Neuronal stem cell (in vitro differentiated cells): ENCODE measurements at regions not wholly inside any gene's neighbourhood (a gene's known extent, or its start where the extent isn't known, plus 50 kb on each side); places are given as distances from the start of the nearest gene placed in this dataset.

Experiments used
- DNase-seq: peaks from one replicate; pipeline ENCODE4 v3.0.0-alpha.2; 2013; ENCODE audit warnings: low spot score
- H2AFZ ChIP-seq: one replicate; pipeline ENCODE4 v1.6.1; 2013; ENCODE audit warnings: mild to moderate bottlenecking, low read length, inconsistent platforms
- H2AK5ac ChIP-seq: 2 replicates; pipeline ENCODE4 v1.6.1; 2013; ENCODE audit warnings: low read depth, mild to moderate bottlenecking, inconsistent platforms, low read length, moderate library complexity, mixed read lengths
- H2BK120ac ChIP-seq: 2 replicates; pipeline ENCODE4 v1.6.1; 2013; ENCODE audit warnings: low read depth, mild to moderate bottlenecking, inconsistent platforms, low read length, moderate library complexity, mixed read lengths
- H2BK12ac ChIP-seq: one replicate; pipeline ENCODE4 v1.6.1; 2013; ENCODE audit warnings: low read length, inconsistent platforms
- H2BK15ac ChIP-seq: 2 replicates; pipeline ENCODE4 v1.6.1; 2013; ENCODE audit warnings: mild to moderate bottlenecking, low read length, inconsistent platforms, mixed read lengths
- H2BK5ac ChIP-seq: one replicate; pipeline ENCODE4 v1.6.1; 2013; ENCODE audit warnings: inconsistent platforms, mild to moderate bottlenecking, low read length, moderate library complexity
- H3K14ac ChIP-seq: one replicate; pipeline ENCODE4 v1.6.1; 2013; ENCODE audit warnings: low read length, inconsistent platforms
- H3K18ac ChIP-seq: 2 replicates; pipeline ENCODE4 v1.6.1; 2013; ENCODE audit warnings: low read length, inconsistent platforms
- H3K23ac ChIP-seq: 2 replicates; pipeline ENCODE4 v1.6.1; 2013; ENCODE audit warnings: low read depth, mild to moderate bottlenecking, mixed read lengths, low read length, inconsistent platforms; ENCODE audit not compliant: poor library complexity
- H3K27ac ChIP-seq: replicated peaks from 3 replicates; pipeline ENCODE4 v1.5.1; 2013; ENCODE audit warnings: low read length, inconsistent platforms
- H3K27me3 ChIP-seq, 3 experiments: 2 replicates each; pipeline ENCODE4 v1.6.1; 2013; ENCODE audit warnings: low read length in 3 of 3, mild to moderate bottlenecking in 2 of 3, inconsistent platforms in 1 of 3, low read depth in 1 of 3, mixed read lengths in 1 of 3, moderate library complexity in 1 of 3; ENCODE audit not compliant: control insufficient read depth in 3 of 3, insufficient read depth in 3 of 3
- H3K36me3 ChIP-seq, 2 donors: replicated peaks in 1 of 2; 2 replicates each; pipeline ENCODE4 v1.6.1; 2013; ENCODE audit warnings: low read length in 2 of 2; ENCODE audit not compliant: control insufficient read depth in 2 of 2, insufficient read depth in 2 of 2
- H3K4ac ChIP-seq: 2 replicates; pipeline ENCODE4 v1.6.1; 2013; ENCODE audit warnings: inconsistent platforms, mild to moderate bottlenecking, low read length, moderate library complexity
- H3K4me1 ChIP-seq, 2 donors: 1 replicate in 1 of 2; 2 replicates in 1 of 2; pipeline ENCODE4 v1.6.1; 2013; ENCODE audit warnings: low read length in 2 of 2, low read depth in 1 of 2; ENCODE audit not compliant: control insufficient read depth in 2 of 2, insufficient read depth in 1 of 2
- H3K4me2 ChIP-seq: one replicate; pipeline ENCODE4 v1.6.1; 2013; ENCODE audit warnings: mild to moderate bottlenecking, low read length, inconsistent platforms; ENCODE audit not compliant: insufficient read depth, poor library complexity, severe bottlenecking
- H3K4me3 ChIP-seq, 2 donors: 2 replicates each; pipeline ENCODE4 v1.5.1; 2013; ENCODE audit warnings: low read length in 2 of 2, mild to moderate bottlenecking in 2 of 2, inconsistent platforms in 1 of 2, moderate library complexity in 1 of 2
- H3K79me1 ChIP-seq: one replicate; pipeline ENCODE4 v1.6.1; 2013; ENCODE audit warnings: low read depth, mild to moderate bottlenecking, inconsistent platforms, low read length, moderate library complexity
- H3K9ac ChIP-seq: one replicate; pipeline ENCODE4 v1.6.1; 2013; ENCODE audit warnings: mild to moderate bottlenecking, low read depth, low read length, inconsistent platforms; ENCODE audit not compliant: poor library complexity
- H3K9me3 ChIP-seq, 2 donors: replicated peaks in 1 of 2; 2 replicates each; pipeline versions ENCODE3 to v1.6.1; 2013; ENCODE audit warnings: low read length in 2 of 2, mild to moderate bottlenecking in 2 of 2, inconsistent platforms in 1 of 2, low read depth in 1 of 2, mixed read lengths in 1 of 2, moderate library complexity in 1 of 2; ENCODE audit not compliant: control insufficient read depth in 2 of 2, insufficient read depth in 1 of 2
- H4K8ac ChIP-seq: one replicate; pipeline ENCODE4 v1.6.1; 2013; ENCODE audit warnings: low read depth, mild to moderate bottlenecking, inconsistent platforms, low read length, moderate library complexity
- H4K91ac ChIP-seq: one replicate; pipeline ENCODE4 v1.6.1; 2013; ENCODE audit warnings: low read length, low read depth, mild to moderate bottlenecking, inconsistent platforms; ENCODE audit not compliant: poor library complexity
- WGBS, 2 donors: extraction: QIAGEN DNeasy Blood & Tissue Kit; methylation state at CpG; one replicate each; pipeline ENCODE4 v1.1.7; 2013; ENCODE audit warnings: missing lambda C conversion rate in 2 of 2, mixed read lengths in 1 of 2; ENCODE audit not compliant: insufficient read length in 2 of 2, insufficient replicate concordance in 1 of 2; ENCODE audit errors: extremely low coverage in 2 of 2; 5-methylcytosine and 5-hydroxymethylcytosine counted together

GRCh38 chr15:69515508-69515907 is 62.9 kb downstream of the RPLP1 start:
- Histone ChIP-seq H3K27ac (no peak overlapping the region), H2BK15ac (no peak overlapping the region), H3K4me2 (no peak overlapping the region), H4K91ac (no peak overlapping the region), H3K18ac (no peak overlapping the region), H2AFZ (no peak overlapping the region), H2BK5ac (no peak overlapping the region), H3K36me3 (no peaks in the 10 kb centered on the region), H2BK120ac (no peak overlapping the region), H3K23ac (no peak overlapping the region), H4K8ac (no peak overlapping the region), H2AK5ac (no peak overlapping the region), H3K14ac (no peak overlapping the region), H3K4ac (no peak overlapping the region), H3K4me1 (peaks cover 0 to 3% of the 10 kb centered on the region in 2 donors), H3K4me3 (no peak overlapping the region), H3K9me3 (no peaks in the 10 kb centered on the region), H3K27me3 (no peaks in the 10 kb centered on the region), H3K9ac (no peak overlapping the region), H3K79me1 (no peaks in the 10 kb centered on the region), H2BK12ac (no peak overlapping the region)
- WGBS, 2 donors: no CpG with 5 or more reads among the region's 4 CpGs
- DNase-seq: no peak

GRCh38 chr15:69515926-69516325 is 63.3 kb downstream of the RPLP1 start:
- Histone ChIP-seq H3K36me3 (no peaks in the 10 kb centered on the region), H3K23ac (no peak overlapping the region), H3K27me3 (no peaks in the 10 kb centered on the region), H2BK120ac (no peak overlapping the region), H3K18ac (no peak overlapping the region), H3K4ac (no peak overlapping the region), H3K79me1 (no peaks in the 10 kb centered on the region), H4K91ac (no peak overlapping the region), H3K9me3 (no peaks in the 10 kb centered on the region), H2BK15ac (no peak overlapping the region), H2BK12ac (no peak overlapping the region), H2BK5ac (no peak overlapping the region), H3K4me1 (peaks cover 0 to 3% of the 10 kb centered on the region in 2 donors), H4K8ac (no peak overlapping the region), H2AFZ (no peak overlapping the region), H3K14ac (no peak overlapping the region), H3K4me3 (no peak overlapping the region), H2AK5ac (no peak overlapping the region), H3K9ac (no peak overlapping the region), H3K27ac (no peak overlapping the region), H3K4me2 (no peak overlapping the region)
- no peak for DNase-seq
- no CpG with 5 or more reads among the region's 3 CpGs for WGBS, 2 donors

GRCh38 chr15:69517052-69517451 is 64.4 kb downstream of the RPLP1 start:
- no peak overlapping the region for H3K4me3 ChIP-seq
- H4K8ac ChIP-seq: no peak overlapping the region
- H3K4me1 ChIP-seq: peaks cover 0 to 3% of the 10 kb centered on the region in 2 donors
- no peak overlapping the region for H4K91ac ChIP-seq
- H3K4ac ChIP-seq: no peak overlapping the region
- no peak overlapping the region for H3K14ac ChIP-seq
- H3K27me3 ChIP-seq: no peaks in the 10 kb centered on the region
- no peak overlapping the region for H3K4me2 ChIP-seq
- no peak overlapping the region for H3K27ac ChIP-seq
- no peak overlapping the region for H2AK5ac ChIP-seq
- H3K79me1 ChIP-seq: no peaks in the 10 kb centered on the region
- WGBS, 2 donors: no CpG with 5 or more reads among the region's 2 CpGs
- H3K9ac ChIP-seq: no peak overlapping the region
- no peak overlapping the region for H2AFZ ChIP-seq
- H2BK5ac ChIP-seq: no peak overlapping the region
- no peak for DNase-seq
- H2BK12ac ChIP-seq: no peak overlapping the region
- no peaks in the 10 kb centered on the region for H3K9me3 ChIP-seq
- H2BK120ac ChIP-seq: no peak overlapping the region
- H3K36me3 ChIP-seq: no peaks in the 10 kb centered on the region
- H3K18ac ChIP-seq: no peak overlapping the region
- H2BK15ac ChIP-seq: no peak overlapping the region
- H3K23ac ChIP-seq: no peak overlapping the region

- Histone ChIP-seq H3K23ac (no peak overlapping the region), H3K4me3 (no peak overlapping the region), H3K4me2 (no peak overlapping the region)
Observed at GRCh38 chr15:69518806-69519205, 66.2 kb downstream of the RPLP1 start.

More at GRCh38 chr15:69518806-69519205, 66.2 kb downstream of the RPLP1 start:
- Histone ChIP-seq H3K36me3 (no peaks in the 10 kb centered on the region), H2BK120ac (no peak overlapping the region), H3K4ac (no peak overlapping the region), H2AK5ac (no peak overlapping the region), H2BK12ac (no peak overlapping the region), H3K9ac (no peak overlapping the region), H3K9me3 (no peaks in the 10 kb centered on the region), H3K79me1 (no peaks in the 10 kb centered on the region), H3K18ac (no peak overlapping the region), H3K14ac (no peak overlapping the region), H3K27ac (no peak overlapping the region), H2BK15ac (no peak overlapping the region), H2BK5ac (no peak overlapping the region), H4K8ac (no peak overlapping the region), H3K27me3 (no peaks in the 10 kb centered on the region), H2AFZ (no peak overlapping the region), H4K91ac (no peak overlapping the region), H3K4me1 (peaks cover 0 to 6% of the 10 kb centered on the region in 2 donors)
- DNase-seq: no peak
- no CpG with 5 or more reads among the region's 2 CpGs for whole genome bisulfite sequencing, 2 donors
